Right renal pelvis (tissue), 4 donors: ENCODE measurements at regions not wholly inside any gene's neighbourhood (a gene's known extent, or its start where the extent isn't known, plus 50 kb on each side); places are given as distances from the start of the nearest gene placed in this dataset.
"Not testable (repeated sequence)": the region's sequence is repeated elsewhere in the genome, so short reads cannot be mapped to it uniquely, and the experiment has no call there.

Source experiments
- DNase-seq, 4 donors: peaks; one replicate each; pipeline ENCODE4 v3.0.0-alpha.2; 2013; ENCODE audit warnings: low read depth in 4 of 4, low spot score in 3 of 4, missing footprints in 1 of 4

DNA sequence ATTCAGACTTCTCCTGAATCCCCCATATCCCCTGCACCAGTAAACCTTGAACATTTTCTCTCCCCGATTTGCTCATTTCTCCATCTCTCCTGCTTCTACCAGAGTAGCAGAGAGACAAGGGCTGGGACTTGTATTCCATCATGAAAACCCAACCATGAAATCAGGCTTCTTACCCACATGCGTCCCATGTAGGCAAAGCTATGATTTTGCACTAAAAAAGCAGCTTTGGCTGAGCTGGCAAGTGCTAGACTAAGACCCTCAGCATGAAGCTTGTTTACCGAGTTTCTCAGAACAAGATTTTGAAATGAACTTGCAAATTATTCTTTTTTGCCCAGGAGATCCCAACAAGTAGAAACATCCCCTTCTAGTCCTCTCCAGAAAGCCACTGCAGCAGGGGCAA, 80.3 kb upstream of the RFLNA start:
- no peak for DNase-seq

DNA sequence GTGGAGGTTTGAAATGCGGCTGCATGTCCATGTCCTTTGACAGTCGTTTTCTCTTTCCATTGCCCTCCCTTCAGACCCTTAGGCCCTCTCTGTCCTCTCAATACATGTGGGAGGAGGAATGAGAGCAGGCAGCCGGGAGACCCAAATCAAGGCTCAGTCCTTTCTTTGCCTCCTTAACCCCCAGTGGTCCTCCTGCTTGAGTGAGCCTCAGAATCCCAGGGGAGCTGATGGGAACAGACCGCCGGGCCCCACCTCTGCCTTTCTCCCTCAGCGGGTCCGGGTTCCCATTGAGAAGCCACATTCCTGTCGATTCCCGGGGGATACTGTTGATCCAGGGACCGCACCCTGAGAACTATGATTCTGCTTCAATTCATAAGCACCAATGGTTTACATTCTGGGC, 77.9 kb upstream of the RFLNA start:
- no peak for DNase-seq

DNA sequence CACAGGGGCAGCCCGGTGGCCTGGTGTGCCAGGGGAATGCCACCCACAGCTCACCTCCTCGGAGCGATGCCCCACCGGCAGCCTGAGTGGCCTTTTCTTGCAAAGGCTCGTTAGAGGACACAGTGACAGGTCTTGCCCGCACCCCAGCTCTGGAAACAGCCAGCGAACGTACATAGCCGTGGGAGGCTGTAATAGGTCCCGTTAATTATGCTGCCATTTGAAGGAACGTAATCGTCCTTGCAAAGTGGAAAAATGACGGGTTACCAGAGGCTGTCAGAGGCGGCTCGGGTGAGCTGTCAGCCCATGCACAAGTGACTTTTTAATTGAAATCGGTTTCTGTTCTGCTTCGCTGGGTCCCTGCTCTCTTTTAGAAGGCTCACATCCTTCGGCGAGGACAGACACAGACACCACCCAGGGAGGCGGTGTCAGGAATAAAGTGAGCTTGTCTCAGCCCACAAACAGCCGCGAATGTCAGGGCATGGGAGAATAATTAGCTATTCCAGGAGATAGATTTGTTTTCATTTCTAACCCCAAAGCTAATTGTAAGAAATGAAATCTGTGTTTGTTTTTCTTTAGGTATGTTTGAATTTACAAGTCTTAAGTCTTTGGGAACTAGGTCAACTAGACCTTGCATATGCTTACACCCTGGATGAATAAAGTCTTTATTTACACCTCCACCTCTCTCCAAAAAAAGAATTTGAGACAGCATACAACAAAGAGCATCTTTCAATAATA, 77.2 kb upstream of the RFLNA start:
- peak in 3 of 4 donors; percentile 28 to 58 (median 39) for DNase-seq

DNA sequence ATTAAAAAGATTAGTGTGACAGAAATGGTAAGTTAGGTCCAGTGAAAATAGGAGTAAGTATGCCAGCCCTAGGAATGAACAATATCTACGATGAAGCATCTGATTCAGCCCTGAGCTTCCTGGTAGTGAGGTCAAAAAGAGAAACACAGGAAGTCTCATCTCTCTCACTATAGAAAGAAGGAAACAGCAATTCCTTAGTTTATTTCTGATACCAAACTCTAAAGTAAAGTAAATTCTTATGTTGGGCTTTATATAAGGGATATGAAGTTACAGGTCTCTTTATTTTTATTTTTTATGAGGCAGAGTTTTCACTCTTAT, 76.7 kb upstream of the RFLNA start:
- DNase-seq: no peak

DNA sequence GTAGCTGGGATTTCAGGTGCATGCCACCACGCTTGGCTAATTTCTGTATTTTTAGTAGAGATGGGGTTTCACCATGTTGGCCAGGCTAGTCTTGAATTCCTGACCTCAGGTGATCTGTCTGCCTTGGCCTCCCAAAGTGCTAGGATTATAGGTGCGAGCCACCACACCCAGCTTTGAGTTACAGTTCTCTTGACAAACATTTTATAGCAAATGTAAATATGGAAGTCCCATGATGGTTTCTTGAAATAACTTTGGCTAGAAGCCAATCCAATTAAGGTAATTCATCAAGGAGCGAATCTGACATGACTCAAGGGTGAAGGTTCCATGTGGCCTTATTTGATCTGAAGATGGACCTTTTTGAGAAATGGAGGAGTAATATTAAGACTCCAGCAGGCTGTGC, 76.2 kb upstream of the RFLNA start:
- DNase-seq: not testable (repeated sequence)

DNA sequence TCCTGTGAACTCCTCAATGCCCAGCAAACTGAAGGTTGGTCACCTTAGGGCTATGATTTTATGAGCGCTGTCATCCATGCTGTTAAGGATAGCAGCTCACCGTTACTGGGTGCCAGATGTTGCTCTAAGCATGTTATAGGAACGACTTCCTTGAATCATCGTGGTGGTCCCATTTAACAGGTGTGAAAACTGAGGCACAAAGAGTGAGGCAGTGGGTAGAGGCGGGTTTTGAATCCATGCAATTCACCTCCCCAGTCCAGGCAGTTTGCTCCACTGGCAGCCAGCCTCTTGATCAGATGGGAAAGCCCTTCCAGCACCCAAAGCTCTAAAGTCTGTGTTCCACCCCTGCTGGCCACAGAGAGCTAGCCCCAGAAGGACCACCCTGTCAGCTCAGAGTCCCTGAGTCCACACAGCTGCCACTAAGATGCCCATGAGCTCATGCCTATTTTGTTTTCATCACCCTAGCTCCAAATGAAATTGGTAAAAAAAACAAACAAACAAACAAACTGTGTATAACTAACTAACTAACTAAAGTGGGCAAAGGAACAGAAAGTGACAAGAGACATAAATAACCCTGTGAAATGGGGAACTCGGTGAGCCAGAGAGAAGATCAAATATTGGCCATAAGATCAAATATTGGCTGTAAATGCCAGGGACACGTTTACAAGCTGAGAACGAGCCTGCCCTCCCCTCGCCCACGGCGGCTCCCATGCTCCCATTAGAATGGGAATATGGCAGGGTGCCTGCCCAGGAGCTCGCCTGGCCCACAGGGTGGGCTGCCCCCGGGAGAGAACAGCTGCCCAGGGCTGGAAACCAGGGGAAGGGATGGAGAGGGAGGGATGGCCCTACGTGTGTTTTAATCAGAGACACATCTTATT, 72.3 kb upstream of the RFLNA start:
- no peak for DNase-seq

DNA sequence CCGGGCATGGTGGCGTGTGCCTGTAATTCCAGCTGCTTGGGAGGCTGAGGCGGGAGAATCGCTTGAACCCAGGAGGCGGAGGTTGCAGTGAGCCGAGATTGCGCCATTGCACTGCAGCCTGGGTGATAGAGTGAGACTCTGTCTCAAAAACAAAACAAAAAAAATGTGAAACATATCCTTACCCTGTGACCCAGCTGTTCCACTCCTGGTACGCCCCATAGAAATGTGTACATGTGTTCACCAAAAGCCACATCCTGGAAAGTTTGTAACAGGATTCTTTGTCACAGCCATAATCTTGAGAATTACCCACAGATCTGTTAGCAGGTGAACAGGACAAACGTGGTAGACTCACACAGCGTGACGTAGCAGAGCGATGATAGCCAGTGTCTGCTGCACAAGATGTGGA, 71.2 kb upstream of the RFLNA start:
- not testable (repeated sequence) for DNase-seq

DNA sequence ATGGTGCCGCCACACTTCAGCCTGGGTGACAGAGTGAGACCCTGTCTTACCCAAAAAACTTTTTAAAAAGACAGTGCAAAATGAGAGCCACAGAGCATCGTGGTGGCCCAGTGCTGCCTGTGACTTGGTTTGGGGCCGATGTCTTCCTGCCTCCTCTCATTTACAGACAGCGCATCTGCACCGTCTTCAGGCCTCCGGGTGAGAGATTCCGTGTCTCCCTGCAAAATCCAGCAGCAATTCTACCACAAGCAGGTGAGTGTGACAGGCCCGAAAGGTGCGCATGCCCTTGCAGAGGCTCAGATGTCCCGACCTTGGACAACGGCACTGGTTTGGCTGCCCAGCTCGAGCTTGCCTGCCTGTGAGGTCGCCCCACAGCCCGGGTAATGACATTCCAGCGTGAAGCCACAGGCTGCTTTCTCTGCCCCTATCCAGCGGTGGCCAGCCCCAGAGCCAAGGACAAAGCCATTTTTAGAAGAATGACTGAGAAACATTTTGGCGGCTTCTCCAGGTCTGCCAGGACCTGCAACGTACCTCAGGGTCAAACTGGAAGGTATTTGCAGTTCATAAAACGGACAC, 70.3 kb upstream of the RFLNA start:
- DNase-seq: no peak

DNA sequence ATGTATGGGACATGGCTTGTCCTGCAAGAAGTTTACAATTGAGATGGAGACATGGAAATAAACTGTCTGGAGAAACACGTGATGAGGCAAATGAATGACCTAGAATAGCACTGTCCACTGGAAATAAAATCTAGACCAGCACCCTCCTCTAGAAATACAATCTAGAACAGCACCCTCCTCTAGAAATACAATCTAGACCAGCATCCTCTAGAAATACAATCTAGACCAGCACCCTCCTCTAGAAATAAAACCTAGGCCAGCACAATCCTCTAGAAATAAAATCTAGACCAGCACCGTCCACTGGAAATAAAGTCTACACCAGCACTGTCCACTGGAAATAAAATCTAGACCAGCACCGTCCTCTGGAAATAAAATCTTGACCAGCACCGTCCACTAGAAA, 69.2 kb upstream of the RFLNA start:
- DNase-seq: no peak

DNA sequence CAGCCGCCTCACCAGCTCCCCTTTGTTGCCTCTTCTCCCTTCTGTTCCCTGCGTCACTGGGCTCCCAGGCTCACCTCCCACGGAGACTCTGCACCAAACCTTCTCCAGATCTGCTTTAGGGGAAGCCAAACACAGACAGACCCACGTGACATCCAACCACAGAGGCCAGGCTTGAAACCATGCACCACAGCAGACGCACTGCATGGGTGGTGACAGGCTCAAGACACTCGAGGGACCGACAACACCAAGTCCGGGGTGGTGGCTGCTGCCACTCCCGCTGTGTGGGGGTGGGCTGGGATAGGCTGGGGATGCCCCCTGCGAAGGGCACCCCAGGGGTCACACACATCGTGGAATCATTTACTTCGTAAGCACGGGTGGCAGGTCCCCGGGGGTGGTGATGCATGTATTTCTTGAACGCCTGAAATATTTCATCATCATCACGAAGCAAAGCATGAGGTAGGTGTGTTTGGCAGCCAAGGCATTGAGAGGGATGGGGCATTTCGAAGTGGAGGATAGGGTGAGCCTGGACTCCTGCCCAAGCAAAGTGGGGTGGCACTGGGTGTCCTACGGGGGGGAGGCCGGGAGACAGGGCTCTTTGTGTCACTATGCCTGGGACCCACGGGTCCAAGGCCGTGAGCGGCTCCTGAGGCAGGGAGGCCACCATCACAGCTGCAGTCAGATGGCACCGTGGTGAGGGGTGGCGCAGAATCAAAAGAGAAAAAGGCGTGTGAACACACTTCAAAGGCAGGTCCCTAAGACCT, 66.8 kb upstream of the RFLNA start:
- no peak for DNase-seq

DNA sequence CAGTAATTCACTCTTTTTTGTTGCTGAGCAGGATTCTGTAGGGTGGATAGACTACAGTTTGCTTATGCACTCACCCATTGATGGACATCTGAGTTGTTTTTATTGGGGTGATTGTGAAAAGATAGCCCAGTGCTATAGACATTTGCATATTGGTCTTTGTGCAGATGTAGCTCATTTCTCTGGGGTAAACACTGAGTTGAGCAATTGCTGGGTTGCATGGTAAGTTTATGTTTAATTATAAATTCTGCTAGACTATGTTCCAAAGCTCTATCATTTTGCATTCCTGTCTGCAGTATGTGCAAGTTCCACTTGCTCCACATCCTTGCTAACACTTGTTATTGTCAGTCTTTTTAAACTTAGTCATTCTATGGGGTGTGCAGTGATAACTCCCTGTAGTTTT, 65.4 kb upstream of the RFLNA start:
- no peak for DNase-seq

DNA sequence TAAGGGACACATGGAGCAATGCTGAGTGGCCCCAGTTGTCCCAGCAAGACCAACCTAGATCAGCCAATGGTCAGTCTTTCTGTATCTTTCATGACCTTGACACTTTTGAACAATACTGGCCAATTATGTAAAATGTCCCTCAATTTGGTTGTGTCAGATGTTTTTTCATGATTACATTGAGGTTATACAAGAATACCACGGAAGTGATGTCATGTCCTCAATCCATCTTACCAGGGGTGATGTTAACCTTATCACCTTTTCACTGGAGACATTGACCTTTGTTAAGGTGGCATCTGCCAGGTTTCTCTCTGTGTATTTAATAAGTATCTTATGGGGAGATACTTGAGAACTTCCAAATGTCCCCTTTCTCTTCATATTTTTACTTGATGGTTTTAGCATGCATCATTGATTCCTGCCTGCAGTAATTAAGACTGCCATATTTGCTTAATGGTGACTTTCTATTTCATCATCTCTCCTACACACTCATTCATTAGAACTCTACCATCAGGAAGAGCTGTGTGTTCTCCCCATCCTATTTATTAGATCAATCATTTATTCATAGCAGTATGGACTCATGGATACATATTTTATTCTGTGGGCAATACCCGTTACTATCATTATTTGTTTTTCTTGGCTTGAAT, 64.7 kb upstream of the RFLNA start:
- no peak for DNase-seq

DNA sequence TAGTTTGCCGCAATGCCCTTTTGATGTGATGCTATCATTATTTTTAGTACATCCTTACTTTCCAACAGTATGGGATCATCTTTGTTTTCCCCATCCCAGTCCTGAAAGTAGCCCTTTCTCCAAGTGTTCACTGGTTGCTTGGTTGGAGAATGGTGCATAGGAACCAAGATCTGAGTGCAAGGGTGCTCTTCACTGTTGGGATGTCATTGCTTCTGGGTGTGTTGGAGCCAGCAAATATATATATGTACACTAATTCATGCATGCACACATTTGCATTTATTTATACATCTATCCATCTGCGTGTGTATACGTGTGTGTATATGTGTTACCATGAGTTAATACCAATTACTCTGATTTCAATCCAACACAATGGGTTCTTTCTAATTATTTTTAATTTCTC, 64.1 kb upstream of the RFLNA start:
- DNase-seq: no peak

DNA sequence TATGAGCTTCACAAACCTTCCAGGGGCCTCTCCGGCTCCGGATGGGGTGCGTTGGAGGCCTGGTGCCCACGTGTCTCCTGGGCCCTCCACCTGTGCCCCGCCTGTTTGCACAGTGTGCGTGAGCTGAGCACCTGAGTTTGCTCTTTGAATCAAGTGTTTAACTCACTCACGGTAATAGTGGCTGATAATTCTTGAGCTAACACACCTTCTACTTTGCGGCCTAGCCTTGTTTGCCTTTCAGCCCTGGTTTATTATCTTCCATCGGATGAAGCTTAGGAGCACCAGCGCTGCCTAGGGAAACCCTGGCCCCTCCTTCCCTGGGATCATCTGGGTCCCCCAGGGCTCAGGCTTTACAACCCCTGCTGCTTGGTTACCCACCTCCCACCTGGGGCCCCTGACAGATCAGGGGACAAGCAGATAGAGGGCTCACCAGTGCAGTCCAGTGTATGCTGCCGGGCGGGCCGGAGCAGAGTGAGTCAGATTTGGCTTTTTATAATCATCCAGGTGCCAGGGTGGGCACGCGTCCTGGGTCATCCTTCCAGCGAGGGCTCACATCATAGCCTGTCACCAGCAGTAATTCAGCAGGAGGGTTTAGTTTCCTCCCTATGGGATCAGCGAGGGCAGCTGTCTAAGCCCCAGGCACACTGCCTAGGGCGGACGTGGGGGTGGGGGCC, 62.8 kb upstream of the RFLNA start:
- no peak for DNase-seq

DNA sequence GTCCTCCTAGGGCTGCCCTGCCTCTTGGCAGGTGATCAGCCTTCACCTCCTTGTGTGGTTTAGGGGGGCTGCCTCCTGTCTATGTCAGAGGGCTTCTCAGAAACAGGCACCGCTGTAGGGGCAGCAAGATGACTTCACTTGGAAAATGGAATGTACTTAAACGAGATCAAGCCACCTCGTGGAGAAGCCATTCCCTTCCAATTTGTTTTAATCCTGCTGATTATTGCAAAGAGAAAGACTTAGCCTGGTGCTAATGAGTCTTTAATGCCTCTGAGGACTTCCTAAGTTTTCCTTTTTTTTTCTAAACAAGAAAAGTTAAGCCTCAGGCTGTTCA, 62.3 kb upstream of the RFLNA start:
- no peak for DNase-seq

DNA sequence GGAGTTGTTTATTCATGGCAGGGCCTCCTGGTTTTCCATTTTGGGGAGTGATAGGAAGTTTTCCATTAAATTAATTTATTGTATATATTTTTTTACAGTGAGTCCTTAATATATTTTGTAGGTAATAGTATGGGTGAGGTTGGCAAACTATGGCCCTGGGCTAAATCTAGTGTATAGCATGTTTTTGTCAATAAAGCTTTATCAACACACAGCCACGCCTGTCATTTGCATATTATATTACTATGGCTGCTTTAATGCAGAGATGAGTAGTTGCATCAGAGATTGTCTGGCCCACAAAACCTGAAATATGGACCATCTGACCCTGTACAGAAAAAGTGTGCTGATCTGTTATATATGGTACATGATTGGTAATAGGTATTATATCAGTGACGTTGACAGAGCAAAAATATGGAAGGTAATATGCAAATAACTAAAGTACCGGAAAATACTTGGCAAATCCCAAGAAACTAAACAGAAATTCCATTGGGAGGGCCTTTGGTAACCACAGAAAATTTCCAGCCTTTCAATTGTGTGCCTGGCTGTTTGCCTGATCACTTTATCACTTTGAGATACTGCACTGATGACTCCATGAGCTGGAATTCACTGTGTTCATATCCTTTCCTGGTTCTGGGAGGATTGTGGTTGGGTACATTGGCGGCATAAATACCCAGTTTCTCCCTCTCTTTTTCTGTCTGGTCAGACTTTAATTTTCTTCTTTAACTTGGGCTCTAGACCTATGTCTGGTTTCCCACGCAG, 61.7 kb upstream of the RFLNA start:
- no peak for DNase-seq

DNA sequence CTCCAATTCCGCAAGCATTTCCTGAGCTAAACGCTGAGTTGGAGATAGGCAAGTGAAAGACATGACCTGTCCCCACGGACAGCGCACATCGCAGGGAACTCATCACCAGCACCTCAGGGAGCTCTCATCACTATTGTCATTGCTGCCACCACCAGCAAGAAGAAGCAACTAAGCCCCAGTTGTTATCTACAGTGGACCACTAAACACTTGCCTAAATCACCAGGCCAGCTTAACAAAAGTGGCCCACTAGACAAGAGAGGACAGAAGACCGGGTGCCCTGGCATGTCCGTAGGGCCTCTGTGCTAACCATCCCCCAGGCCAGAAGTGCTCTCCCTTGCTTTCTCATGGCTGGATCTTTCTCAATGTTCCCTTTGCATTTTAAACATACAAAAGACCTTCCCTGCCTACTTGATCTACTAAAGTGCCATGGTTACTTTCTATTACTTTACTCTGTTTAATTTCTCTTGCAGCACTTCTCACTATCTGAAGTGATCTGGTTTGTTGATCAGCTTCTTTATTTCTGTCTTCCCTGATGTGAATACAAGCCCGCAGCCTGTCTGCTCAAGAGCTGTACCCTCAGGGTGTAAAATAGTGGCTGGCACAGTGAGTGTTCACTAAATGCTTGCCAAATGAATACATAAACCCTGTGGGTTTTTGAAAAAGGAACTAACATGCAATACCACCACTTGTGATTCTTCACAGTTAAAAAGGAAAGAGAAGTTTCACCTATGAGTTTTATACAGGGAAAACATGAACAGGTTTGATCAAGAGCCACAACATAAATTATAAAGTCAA, 60.9 kb upstream of the RFLNA start:
- no peak for DNase-seq

DNA sequence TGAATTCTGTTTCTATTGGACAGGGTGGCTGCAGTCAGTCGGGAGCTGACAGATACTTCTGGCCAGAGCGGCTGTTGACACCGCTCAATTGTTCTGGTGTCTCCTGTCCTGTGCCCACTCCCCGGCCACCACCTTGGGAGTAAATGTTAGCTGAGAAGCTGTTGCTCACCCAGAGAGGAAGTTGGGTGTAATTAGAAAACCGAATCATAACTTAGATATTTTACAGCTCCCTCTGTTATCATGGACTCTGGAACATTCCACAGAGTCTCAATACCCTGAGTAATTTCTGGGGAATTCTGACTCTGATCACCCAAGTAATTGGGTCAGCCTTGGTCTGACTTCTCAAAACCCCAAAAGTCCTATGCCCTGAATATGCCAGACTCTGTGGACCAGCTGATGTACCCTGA, 58.3 kb upstream of the RFLNA start:
- DNase-seq: no peak

DNA sequence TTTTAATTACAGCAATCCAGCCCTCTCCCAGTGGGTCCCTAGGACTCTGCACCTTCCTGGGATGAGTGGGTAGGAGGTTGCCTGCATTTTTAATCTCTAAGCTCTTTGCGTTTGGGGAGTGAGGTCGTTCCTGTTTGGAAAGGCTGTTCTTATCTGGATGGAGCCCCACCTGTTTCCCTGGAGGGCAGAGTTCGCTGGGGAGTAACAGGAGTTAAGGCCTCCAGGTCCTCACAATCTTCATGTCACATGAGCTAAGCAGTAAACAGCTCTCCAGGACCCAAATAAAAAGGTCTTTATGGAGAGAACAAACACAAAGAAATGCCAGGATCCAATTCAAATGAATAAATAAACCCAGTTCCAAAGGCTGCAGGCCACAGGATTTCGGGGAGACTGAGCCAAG, 56.0 kb upstream of the RFLNA start:
- DNase-seq: no peak
